ENCODE measurements at regions not wholly inside any gene's neighbourhood (a gene's known extent, or its start where the extent isn't known, plus 50 kb on each side); places are given as distances from the start of the nearest gene placed in this dataset.

DNA sequence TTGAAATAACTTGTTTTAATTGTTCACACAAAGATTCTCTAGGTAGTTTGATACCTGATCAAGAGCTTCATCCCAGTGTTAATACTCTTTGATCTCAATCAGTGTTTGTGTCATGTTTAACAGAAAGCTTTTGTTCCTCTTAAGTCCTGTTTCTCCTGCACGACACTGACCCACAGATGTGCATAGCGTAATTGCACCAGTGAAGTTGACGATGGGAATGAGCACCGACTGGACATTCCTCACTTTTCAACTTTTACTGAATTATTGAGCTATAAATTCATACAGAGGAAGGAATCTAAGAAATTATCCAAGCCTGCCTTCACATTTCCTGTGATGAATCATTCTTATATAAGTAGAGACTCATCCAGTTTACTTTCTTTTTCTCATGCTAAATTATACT, 878.7 kb upstream of the TENM3 start:
- Histone ChIP-seq H3K4me1 (no peaks in the 10 kb centered on the region), H3K27me3 (no peaks in the 10 kb centered on the region), H3K4me3 (no peak overlapping the region), H3K9me3 (no peaks in the 10 kb centered on the region), H3K27ac (no peak overlapping the region), H3K36me3 (no peaks in the 10 kb centered on the region)
- ATAC-seq: no peak
- no peak for DNase-seq
- in situ Hi-C loops (cut with MboI; ENCODE audit: low sequenced_read_pairs in 4 of 4) (no loop called here), intact Hi-C loops (cut with DNase I; ENCODE audit: low total_unique reads) (no loop called here)
- TF ChIP-seq POLR2A (IDR thresholded peaks at IDR 0.05): no peak
- TF ChIP-seq, protein P1, sequence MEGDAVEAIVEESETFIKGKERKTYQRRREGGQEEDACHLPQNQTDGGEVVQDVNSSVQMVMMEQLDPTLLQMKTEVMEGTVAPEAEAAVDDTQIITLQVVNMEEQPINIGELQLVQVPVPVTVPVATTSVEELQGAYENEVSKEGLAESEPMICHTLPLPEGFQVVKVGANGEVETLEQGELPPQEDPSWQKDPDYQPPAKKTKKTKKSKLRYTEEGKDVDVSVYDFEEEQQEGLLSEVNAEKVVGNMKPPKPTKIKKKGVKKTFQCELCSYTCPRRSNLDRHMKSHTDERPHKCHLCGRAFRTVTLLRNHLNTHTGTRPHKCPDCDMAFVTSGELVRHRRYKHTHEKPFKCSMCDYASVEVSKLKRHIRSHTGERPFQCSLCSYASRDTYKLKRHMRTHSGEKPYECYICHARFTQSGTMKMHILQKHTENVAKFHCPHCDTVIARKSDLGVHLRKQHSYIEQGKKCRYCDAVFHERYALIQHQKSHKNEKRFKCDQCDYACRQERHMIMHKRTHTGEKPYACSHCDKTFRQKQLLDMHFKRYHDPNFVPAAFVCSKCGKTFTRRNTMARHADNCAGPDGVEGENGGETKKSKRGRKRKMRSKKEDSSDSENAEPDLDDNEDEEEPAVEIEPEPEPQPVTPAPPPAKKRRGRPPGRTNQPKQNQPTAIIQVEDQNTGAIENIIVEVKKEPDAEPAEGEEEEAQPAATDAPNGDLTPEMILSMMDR (IDR thresholded peaks at IDR 0.05 in 4 of 5, conservative IDR thresholded peaks at IDR 0.05 in 1 of 5): no peak

DNA sequence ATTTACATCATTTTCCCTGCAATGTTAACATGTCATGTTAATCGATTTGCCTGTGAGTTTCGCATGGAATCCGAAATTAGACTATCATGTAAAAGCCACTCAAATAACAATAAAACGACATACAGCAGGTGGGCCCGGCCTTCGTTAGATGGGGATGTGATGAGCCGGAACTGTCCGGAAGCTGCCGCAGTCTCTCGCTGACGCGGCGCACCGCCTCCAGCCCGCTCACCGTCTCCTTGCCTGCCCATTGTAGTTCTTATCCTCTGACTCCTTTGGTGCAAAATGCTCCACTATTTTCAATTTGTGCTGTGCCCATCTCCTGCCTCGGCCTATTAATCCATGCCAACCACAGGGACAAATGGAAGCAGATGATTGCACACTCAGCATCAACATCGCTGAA, 877.5 kb upstream of the TENM3 start:
- TF ChIP-seq, protein P1 (IDR thresholded peaks at IDR 0.05 in 4 of 5, conservative IDR thresholded peaks at IDR 0.05 in 1 of 5): no peak
- TF ChIP-seq POLR2A (IDR thresholded peaks at IDR 0.05): no peak
- H3K27ac ChIP-seq: no peak overlapping the region
- DNase-seq: no peak
- intact Hi-C loops (cut with DNase I; ENCODE audit: low total_unique reads) (no loop called here), in situ Hi-C loops (cut with MboI; ENCODE audit: low sequenced_read_pairs in 4 of 4) (no loop called here)
- H3K36me3 ChIP-seq: no peaks in the 10 kb centered on the region
- H3K9me3 ChIP-seq: no peaks in the 10 kb centered on the region
- no peak for ATAC-seq
- no peaks in the 10 kb centered on the region for H3K4me1 ChIP-seq
- H3K4me3 ChIP-seq: no peak overlapping the region
- H3K27me3 ChIP-seq: no peaks in the 10 kb centered on the region

DNA sequence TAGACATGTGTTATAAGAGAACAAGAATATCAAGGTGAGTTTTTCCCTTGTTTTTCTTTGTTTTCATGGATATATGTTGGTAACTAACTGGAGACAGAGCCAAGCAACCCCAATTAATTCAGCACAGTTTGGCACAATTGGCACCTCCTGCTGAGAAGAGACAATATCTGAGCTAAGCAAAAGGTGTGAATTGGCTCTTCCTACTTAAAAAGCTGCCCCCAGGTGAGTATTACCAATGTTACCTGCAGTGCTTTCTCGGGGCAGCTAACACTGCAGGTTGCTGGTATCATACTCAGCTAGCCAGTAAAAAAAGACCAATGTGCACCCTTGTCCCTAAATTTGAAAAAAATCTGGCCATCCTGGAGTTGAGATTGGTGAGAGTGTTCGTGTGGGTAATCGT, 871.2 kb upstream of the TENM3 start:
- DNase-seq (no peak), ATAC-seq (no peak)
- Histone ChIP-seq H3K4me1 (no peaks in the 10 kb centered on the region), H3K27me3 (no peaks in the 10 kb centered on the region), H3K4me3 (no peak overlapping the region), H3K36me3 (no peaks in the 10 kb centered on the region), H3K27ac (no peak overlapping the region), H3K9me3 (no peaks in the 10 kb centered on the region)
- in situ Hi-C loops (cut with MboI; ENCODE audit: low sequenced_read_pairs in 4 of 4) (no loop called here), intact Hi-C loops (cut with DNase I; ENCODE audit: low total_unique reads) (no loop called here)
- TF ChIP-seq, protein P1 (IDR thresholded peaks at IDR 0.05 in 4 of 5, conservative IDR thresholded peaks at IDR 0.05 in 1 of 5): no peak
- TF ChIP-seq POLR2A (IDR thresholded peaks at IDR 0.05): no peak

DNA sequence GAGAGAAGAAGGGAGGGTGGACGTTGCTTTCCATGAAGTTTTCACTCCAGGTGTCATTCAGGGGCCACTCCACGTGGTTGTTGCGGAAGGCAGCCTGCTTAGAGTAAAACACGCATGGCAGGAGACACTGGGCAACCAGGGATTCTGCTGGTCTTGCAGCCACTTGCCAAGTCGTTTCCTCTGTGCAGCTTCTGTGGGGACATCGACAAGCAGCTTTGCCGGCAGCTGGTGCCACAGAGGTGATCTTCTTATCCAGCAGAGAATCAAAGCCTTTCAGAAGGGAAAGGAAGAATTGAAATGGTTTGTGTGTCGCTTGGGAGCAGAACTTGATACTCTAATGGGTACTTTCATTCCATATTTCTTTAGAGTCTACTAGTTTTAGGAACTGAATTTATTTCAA, 867.1 kb upstream of the TENM3 start:
- Histone ChIP-seq H3K27ac (no peak overlapping the region), H3K27me3 (no peaks in the 10 kb centered on the region), H3K4me3 (no peak overlapping the region), H3K4me1 (no peaks in the 10 kb centered on the region), H3K36me3 (no peaks in the 10 kb centered on the region), H3K9me3 (no peaks in the 10 kb centered on the region)
- DNase-seq (no peak), ATAC-seq (no peak)
- intact Hi-C loops (cut with DNase I; ENCODE audit: low total_unique reads) (no loop called here), in situ Hi-C loops (cut with MboI; ENCODE audit: low sequenced_read_pairs in 4 of 4) (no loop called here)
- no peak for TF ChIP-seq POLR2A (IDR thresholded peaks at IDR 0.05)
- TF ChIP-seq, protein P1 (IDR thresholded peaks at IDR 0.05 in 4 of 5, conservative IDR thresholded peaks at IDR 0.05 in 1 of 5): no peak

DNA sequence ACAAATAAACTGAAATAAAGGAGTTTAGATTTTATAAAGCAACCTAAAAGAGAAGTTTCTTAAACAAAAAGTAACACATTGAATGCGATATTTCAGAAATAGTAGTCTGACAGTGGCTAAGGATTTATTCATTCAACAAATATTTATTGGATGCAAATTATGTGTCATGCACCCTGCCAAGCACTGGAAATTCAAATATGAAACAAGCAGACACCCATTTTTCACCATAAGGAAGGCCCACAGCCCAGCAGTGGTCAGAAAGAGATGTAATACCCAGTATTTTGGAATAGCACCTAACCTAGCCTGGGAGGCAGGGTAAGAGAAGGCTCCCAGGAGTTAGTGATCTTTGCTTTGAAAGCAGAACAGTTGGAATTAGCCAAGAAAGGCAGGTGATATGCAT, 855.1 kb upstream of the TENM3 start:
- no peak for TF ChIP-seq POLR2A (IDR thresholded peaks at IDR 0.05)
- DNase-seq: no peak
- Histone ChIP-seq H3K4me3 (no peak overlapping the region), H3K27ac (no peak overlapping the region), H3K9me3 (no peaks in the 10 kb centered on the region), H3K4me1 (no peaks in the 10 kb centered on the region), H3K36me3 (no peaks in the 10 kb centered on the region), H3K27me3 (no peaks in the 10 kb centered on the region)
- in situ Hi-C loops (cut with MboI; ENCODE audit: low sequenced_read_pairs in 4 of 4) (no loop called here), intact Hi-C loops (cut with DNase I; ENCODE audit: low total_unique reads) (no loop called here)
- ATAC-seq: no peak

Measured in gastrocnemius medialis (tissue), 4 donors.